ENCODE measurements at regions not wholly inside any gene's neighbourhood (a gene's known extent, or its start where the extent isn't known, plus 50 kb on each side); places are given as distances from the start of the nearest gene placed in this dataset.

DNA sequence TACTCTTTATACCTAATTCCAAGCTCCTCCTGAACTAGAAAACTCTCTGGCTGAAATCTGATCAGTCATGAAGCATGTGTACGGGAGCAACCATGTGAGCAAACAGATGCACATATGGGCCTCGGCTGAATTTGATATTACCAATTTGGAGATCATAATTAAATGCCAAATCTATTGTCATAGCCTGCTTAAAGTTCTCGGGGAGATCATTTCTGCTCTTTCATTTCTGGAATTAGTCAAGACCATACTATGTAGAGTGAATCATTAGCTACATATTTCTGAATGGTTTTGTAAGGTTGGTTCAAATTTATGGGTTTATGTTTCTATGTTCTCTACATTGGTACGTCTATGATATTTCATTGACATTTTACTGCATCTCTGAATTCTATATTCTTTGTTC, 205.5 kb downstream of the UBE2E3 start:
- no peak for DNase-seq (ENCODE audit: low read depth in 2 of 2, low spot score in 1 of 2)

DNA sequence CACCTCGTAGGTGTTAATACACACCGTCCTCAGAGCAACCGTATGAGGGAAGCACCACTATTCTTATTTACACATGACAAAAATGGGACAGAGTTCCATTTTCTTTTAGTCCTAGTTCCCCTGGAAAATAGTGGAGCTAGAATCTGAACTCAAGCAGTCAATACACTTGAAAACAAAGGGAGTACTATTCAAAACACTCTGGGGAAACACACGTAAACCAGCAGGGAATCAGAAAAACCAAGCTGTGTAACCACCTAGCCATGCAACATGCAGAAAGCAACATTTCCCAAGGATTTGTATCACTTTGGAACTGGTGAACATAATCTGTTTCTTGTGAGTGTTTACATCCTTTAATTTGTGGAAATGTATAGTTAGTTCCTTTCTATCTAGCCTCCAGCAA, 208.2 kb downstream of the UBE2E3 start:
- DNase-seq (ENCODE audit: low read depth in 2 of 2, low spot score in 1 of 2) = no peak

DNA sequence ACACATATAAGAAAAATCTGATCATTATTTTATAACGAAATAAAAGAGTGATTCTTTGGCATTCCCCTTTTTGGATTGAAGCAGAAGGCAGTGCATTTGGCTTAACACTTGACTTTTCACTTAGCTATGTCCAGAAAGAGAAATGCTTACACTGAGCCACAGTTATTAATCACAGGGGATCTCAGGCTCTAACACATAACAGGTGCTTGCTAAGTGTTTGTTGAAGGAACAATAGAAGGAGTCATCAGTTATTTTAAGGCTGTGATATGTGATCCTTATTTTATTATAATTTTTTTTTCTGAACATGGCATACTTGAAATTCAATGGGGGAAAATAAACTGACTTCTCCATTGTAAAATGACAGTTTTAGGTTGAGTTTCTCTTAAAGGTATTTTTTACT, 209.5 kb downstream of the UBE2E3 start:
- no peak for DNase-seq (ENCODE audit: low read depth in 2 of 2, low spot score in 1 of 2)

GRCh38 chr2:181190711-181191110, 210.3 kb downstream of the UBE2E3 start:
- no peak for DNase-seq (ENCODE audit: low read depth in 2 of 2, low spot score in 1 of 2)

- DNase-seq (ENCODE audit: low read depth in 2 of 2, low spot score in 1 of 2) = no peak
These were observed 213.1 kb downstream of the UBE2E3 start for GRCh38 chr2:181193550-181193949.

GRCh38 chr2:181196401-181196800, 216.0 kb downstream of the UBE2E3 start:
- no peak for DNase-seq (ENCODE audit: low read depth in 2 of 2, low spot score in 1 of 2)

DNA sequence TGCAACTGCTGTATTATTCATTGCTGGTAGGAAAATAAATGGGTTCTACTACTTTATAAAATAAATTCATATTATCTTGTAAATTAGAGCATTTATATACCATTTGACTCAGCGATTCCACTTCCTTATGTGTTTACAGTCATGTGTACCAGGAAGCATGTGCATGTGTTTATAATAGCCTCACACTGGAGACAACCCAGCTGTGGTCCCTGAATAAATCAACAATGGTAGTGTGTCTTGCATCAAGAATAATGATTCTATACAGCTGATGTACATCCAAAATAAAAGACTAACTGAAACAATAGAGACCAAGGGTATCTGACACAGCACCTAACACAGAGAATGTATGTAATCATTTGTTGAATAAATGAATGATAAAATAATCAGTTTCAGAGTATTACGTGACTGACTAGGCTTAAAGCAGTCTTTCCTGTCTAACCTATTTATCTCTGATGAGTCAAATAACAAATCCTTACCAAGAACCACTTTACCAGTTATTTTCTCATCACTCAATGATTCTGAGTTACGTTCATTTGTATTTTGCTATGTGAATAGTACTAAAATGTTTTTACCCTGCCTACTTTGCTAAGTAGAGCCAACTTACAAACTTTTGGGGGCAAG, 216.8 kb downstream of the UBE2E3 start:
- no peak for DNase-seq (ENCODE audit: low read depth in 2 of 2, low spot score in 1 of 2)

DNA sequence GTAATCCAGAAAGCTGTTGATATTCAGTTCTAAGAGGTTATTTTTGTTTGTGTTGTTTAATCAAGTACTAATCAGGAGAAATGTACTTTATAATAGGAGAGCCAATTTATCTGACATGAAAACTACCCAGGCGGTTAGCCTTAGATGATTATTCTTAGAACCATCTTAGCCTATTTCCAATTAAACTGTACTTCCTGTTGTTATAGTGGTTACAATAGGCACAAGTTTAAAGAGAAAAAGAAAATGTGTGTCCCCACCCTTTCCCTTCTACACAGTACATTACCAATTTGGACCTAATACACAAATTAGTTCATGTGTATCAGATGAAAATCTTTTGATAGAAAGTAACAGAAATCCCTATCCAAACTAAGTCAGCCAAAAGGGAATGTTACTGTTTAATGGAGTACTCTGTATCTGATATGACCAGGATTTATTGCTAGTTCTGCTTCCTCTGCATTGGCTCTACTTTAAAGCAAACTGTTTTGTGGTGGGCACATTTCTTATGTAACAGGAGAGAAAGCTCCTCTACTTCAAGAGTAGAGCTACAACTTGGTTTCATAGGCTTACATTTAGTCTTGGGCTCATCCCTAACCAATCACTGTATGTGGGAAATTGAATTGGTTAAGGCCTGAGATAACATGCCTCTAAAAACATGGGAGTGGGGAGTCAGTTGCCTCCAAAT, 217.9 kb downstream of the UBE2E3 start:
- DNase-seq (ENCODE audit: low read depth in 2 of 2, low spot score in 1 of 2) = no peak

DNA sequence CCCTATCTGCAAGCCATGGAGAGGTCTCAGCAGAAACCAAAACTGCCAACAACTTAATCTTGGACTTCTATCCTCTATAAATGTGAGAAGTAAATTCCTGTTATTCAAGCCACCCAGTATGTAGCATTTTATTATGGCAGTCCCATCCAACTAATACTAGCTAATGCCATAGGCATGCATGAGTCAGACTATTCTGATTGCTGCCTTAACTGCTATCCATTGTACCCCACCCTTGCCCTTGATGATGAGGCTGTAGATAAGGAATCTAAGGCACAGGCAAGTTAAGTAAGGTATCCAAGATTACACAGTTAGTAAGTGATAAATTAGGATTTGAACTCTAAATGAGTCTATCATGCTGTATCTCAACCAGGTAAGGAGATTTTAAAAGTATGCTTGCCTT, 223.0 kb downstream of the UBE2E3 start:
- DNase-seq (ENCODE audit: low read depth in 2 of 2, low spot score in 1 of 2) = no peak

DNA sequence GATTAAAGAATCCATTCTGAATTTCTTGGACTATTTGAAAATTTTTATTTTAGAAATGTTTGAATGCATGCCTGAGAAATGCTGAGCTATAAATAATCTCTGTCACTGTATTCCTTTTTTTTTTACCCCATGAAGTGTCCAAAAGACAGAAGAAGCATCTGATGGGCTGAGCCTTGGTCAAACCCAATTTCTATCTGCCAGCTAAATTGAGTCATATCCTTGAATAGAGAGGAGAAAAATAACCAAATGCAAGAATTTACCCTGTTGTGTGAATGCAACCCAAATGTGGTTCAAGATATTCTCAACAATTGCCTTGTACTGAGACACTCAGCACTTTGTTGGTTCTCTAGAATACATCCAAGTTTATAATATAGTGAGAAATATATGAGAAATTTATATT, 223.5 kb downstream of the UBE2E3 start:
- no peak for DNase-seq (ENCODE audit: low read depth in 2 of 2, low spot score in 1 of 2)

DNA sequence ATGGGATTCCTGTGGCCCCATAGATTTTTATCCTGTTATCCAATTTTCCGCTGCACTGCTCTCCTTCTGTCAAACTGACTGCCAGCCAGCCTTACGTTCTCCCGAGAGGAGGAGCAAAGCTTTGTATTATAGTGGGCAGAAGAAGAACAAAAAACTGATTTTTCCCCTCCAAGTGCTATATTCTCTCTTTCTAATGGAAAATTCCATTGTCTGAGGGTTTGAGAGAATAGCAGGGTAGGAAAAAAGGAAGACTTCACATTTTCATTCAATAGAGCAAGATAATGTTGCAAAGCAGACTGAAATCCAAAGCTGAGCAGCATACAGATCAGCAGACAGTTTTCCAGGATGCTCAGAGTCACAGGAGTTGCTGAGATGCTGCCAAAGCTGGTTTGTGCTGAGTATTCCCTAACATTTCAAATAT, 238.0 kb downstream of the UBE2E3 start:
- no peak for DNase-seq (ENCODE audit: low read depth in 2 of 2, low spot score in 1 of 2)

GRCh38 chr2:181223234-181223633, 234.0 kb upstream of the ITGA4 start:
- no peak for DNase-seq (ENCODE audit: low read depth in 2 of 2, low spot score in 1 of 2)

DNA sequence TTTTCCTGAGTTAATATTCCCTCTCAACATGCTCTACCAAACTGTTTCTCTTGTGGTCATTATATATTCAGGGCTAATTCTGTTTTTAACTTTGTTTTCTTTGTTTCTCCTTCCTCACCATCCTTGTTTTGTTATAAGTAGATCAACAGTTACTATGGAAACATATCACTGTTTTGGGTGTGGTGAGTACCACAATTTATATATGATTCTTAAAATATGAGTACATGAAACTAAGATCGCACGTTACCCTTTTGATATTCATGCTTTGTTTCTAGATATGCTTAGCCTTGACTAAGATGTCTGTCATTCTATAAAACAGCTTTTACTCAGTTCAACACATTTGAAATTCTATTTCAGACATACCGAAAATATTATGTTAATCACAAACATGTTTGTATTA, 232.3 kb upstream of the ITGA4 start:
- no peak for DNase-seq (ENCODE audit: low read depth in 2 of 2, low spot score in 1 of 2)

DNA sequence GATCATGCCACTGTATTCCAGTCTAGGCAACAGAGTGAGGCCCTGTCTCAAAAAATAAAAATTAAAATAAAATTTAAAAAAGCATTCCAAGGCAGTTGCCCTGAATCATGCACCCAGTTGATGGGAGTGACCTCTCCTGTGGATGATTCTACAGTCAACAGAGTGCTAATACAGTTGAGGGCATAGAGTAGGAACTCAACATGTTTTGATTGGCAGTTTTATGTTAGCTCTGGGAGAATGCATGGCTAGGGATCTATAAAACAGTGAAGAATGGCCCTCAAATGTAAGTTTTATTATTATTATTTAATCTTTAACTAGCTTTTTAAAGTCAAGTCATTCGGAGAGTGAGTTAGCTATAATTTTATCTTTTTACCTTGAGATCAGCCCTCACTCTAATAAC, 228.5 kb upstream of the ITGA4 start:
- no peak for DNase-seq (ENCODE audit: low read depth in 2 of 2, low spot score in 1 of 2)

DNA sequence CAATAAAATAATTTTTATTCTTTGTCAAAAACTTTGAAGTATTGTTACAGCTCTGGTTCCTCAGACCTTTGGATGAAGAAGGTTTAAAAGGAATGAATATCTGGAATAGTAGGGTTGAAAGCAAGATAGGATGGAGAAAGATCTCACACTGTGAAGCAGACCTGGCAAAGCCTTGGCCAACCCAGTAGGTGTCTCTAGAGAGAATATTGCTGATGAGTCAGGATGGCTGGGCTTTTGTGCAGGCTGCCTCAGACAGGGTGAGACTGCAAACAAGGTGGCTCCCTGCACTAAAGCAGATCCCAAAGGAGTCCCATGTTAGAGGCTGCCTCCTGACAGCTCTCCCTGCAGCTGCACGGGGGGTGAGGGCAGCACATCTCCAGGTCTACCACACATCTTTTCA, 226.0 kb upstream of the ITGA4 start:
- DNase-seq (ENCODE audit: low read depth in 2 of 2, low spot score in 1 of 2) = no peak

DNA sequence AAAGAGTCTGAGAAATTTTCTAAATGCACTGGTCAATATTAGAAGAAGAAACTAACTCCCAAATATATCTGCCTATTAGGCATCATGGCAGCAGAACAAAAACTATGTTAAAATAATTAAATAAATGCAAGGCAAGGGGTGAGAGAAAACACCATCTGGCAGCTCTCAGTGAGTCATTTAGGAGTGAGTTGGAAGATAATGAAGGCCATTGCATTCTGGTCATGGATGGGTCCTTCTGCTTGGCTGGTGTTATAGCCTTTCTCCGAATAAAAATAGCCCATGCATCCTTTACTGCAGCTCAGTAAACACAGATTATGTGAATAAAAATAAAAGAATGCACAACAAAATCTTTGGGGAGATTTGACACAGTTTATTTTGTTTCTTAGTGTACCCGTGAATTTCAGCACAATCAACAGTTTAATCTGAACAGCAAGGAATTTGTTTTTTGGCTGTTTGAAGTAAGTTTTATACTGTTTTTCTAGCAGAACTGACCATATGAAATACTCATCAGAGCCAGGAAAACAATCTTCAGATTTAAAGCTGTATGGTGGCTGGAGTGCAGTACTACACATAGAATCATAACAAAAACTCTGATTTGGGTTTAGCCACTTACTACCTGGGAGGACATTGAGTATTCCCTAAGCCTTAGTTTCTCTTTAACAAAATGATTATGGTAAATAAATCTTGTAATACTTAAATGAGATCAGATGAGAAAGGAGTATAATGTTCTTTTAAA, 225.1 kb upstream of the ITGA4 start:
- DNase-seq (ENCODE audit: low read depth in 2 of 2, low spot score in 1 of 2) = no peak

GRCh38 chr2:181234487-181234891, 222.7 kb upstream of the ITGA4 start:
- no peak for DNase-seq (ENCODE audit: low read depth in 2 of 2, low spot score in 1 of 2)

DNA sequence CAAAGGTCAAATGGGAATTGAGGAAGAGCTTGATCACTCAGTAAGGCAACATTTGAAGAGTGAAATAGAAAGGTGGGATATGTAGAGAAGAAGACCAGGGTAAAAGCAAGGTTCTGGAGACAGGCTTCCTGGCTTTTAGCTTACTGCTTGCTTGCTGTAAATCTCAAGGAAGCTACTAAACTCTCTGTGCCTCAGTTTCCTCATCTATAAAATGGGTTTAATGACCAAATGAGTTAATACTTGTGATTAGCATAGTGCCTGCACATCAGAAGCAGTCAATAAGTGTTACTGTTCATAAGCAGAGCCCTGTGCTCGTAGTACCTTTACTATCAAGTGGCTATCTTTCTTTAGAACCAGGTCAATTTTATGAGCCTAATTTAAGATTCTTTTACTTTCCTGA, 222.2 kb upstream of the ITGA4 start:
- DNase-seq (ENCODE audit: low read depth in 2 of 2, low spot score in 1 of 2) = no peak

DNA sequence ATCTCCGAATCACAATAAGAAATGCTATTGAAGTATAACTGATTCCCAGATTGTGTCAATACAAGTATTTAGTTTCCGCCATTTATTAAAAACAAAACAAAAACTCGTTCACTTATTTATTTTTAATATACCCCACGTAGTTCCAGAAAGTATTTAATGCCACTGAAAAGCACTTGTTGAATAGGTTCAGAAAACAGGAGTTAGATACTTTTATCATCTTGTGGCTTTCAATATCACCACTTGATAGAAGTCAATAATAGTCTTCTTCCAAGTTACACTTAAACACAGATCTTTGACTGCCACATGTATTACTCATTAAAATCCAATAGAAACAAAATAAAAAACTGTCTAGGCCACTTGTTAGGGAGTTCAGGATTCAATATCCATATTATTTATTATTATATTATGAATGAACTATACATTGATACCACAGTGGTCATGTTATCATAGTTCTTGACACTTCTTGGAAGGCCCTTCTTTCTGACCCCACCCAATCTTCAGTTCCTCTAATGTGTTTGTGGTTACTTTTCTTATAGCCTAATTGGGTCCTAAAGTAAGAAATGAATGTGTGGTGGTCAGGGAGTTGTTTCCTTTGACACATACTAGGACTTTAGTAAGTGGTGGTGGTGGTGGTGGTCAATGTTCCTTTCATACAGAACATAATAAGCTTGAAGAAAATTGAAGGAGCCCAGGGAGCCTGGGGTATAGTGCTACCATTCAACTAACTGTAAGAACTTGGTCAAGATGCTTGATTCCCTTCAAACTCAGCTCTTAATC, 221.3 kb upstream of the ITGA4 start:
- no peak for DNase-seq (ENCODE audit: low read depth in 2 of 2, low spot score in 1 of 2)

GRCh38 chr2:181239201-181239799, 217.9 kb upstream of the ITGA4 start:
- no peak for DNase-seq (ENCODE audit: low read depth in 2 of 2, low spot score in 1 of 2)

GRCh38 chr2:181240844-181241243, 216.3 kb upstream of the ITGA4 start:
- no peak for DNase-seq (ENCODE audit: low read depth in 2 of 2, low spot score in 1 of 2)

Measured in stimulated activated CD8-positive, alpha-beta memory T cell treated with anti-CD3 and anti-CD28 coated beads, Interleukin-4, amount 100 ng/mL, for 4 hours (primary cell).